ENCODE measurements at regions not wholly inside any gene's neighbourhood (a gene's known extent, or its start where the extent isn't known, plus 50 kb on each side); places are given as distances from the start of the nearest gene placed in this dataset.
A peak's percentile ranks its signal among the peaks of the same experiment; 100 is the strongest.

DNA sequence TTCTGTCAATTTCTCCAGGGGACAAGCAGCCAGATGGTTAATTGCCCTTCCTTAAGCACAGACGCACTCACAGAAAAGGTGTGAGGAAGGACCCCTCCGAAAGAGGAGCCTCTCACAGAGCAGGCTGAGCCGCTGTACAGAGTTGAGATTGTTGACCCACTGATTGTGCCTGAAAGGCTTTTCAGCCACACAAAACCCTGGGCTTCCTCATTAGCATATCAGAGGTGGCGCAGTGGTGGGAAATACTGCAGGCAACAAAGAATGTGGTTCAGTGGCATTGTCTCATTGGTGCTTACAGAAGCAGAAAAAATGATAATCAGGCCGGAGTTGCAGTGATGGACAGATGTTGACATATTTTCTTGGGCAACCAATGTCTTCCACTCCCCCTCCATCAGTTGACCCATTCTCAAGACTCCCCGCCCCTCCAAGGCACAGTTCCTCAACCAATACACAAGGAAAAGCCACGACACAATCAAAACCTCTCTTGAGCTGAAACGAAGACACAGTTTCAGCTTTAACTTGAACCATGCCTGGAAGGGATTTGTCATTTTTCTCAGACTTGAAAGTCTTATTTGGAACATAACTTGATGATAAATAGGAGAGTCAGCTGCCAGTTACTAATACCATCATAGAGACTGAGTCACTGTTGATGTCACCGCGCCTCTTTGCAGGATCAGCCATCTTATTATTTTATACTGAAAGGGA is 53.1 kb downstream of the ATXN3L start:
- H3K27ac Mint-ChIP-seq, result no peak overlapping the region
- ChIA-PET POLR2A (no interaction called here), CTCF (interaction anchor here (0.6 kb wide), 1 partner anchor 103 kb away, joined by 3 read pairs; no protein-coding TSS in a partner anchor)
- ATAC-seq (no peak), DNase-seq (no peak)
- H3K9me3 Mint-ChIP-seq (ENCODE audit: insufficient read depth), result no peaks in the 10 kb centered on the region
- H3K36me3 Mint-ChIP-seq (ENCODE audit: low read depth), result no peaks in the 10 kb centered on the region
- peaks cover 5% of the 10 kb centered on the region for H3K4me1 Mint-ChIP-seq (ENCODE audit: low read depth)
- no peaks in the 10 kb centered on the region for H3K27me3 Mint-ChIP-seq (ENCODE audit: low read depth)
- no peak overlapping the region for H3K4me3 Mint-ChIP-seq

DNA sequence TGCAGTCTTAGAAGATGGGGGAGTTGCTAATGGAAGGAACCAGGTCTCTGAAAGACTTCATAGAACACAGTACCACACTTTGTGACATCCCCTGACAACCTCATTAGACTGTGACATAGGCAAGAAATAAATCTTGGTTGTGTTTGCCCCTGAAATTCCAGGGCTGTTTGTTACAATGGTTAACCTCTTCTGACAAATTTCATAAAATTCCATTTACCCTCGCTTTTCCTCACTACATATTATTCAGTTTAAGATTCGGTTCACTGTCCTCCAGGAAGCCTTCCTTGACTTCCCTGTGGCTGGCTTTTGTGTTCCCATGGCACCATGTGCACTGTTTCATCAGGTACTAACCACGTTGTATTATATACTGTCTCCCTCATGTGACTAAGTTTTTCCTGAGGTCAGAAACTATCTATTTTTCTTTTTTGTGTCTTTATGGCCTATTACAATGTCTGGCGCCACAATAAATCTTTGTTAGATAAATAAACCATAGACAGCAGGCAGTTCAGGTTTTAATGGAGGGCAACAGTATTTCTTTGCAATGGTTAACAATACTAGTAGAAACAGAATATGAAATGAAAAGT is 54.2 kb downstream of the ATXN3L start:
- DNase-seq (no peak), ATAC-seq (no peak)
- CTCF ChIA-PET, result no interaction called here
- Mint-ChIP-seq H3K27me3 (ENCODE audit: low read depth) (no peaks in the 10 kb centered on the region), H3K9me3 (ENCODE audit: insufficient read depth) (no peaks in the 10 kb centered on the region), H3K4me3 (no peak overlapping the region), H3K4me1 (ENCODE audit: low read depth) (peaks cover 5% of the 10 kb centered on the region), H3K27ac (no peak overlapping the region), H3K36me3 (ENCODE audit: low read depth) (no peaks in the 10 kb centered on the region)
- POLR2A ChIA-PET, result no interaction called here

DNA sequence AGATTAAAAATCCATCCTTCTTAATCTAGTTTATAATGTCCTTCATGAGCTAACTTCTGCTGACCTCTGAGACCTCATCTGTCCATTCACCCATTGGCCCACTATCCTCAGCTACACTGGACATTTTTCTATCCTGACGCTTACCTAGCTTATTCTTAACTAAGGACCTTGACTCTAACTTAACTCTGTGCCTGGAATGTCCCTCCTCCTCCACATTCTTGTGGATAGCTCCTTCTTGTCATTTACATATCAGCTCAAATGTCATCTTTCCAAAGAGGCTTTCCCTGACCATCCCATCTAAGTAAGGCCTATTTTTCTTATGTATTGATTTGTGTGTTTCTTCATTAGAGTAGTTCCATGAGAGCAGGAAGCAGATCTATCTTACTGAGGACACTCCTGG is 54.7 kb downstream of the ATXN3L start:
- ChIA-PET POLR2A (no interaction called here), CTCF (no interaction called here)
- no peak overlapping the region for H3K27ac Mint-ChIP-seq

DNA sequence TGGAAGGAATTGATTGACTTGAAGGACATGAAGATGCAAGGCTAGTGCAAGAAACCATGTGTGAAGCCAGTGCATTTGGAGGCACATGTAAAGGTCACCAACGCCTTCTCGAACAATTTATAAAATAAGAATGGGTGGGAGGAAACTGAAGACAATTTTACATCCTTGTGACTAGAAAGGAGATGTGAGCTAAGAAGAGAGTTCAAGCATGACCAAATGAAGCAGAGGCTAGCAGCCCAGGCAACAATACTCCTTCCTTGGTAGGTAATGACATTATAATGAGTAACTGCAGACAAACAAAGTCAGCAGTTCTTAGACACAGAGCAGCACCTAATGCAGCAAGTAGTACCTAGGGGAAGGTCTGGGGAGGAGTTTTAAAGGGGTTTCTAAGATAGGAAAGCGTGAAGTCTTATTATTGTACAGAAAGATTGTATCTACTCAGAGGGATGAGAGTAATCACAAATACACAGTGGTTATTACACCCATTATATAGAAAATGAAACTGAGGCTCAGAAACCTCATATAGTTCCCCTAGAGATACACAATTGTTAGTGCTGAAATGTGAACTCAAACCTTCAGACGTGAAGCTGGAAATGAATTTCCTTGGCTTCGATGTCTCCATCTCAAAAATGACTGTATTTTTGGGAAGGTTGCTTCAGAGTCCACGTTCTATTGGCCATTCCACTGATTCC is 56.1 kb downstream of the ATXN3L start:
- no peaks in the 10 kb centered on the region for H3K36me3 Mint-ChIP-seq (ENCODE audit: low read depth)
- ATAC-seq (no peak), DNase-seq (no peak)
- ChIA-PET POLR2A (no interaction called here), CTCF (no interaction called here)
- no peak overlapping the region for H3K4me3 Mint-ChIP-seq
- no peaks in the 10 kb centered on the region for H3K27me3 Mint-ChIP-seq (ENCODE audit: low read depth)
- no peak overlapping the region for H3K27ac Mint-ChIP-seq
- no peaks in the 10 kb centered on the region for H3K9me3 Mint-ChIP-seq (ENCODE audit: insufficient read depth)
- H3K4me1 Mint-ChIP-seq (ENCODE audit: low read depth), result peaks cover 5% of the 10 kb centered on the region

More for the DNA sequence above, 54.7 kb downstream of the ATXN3L start:
- Mint-ChIP-seq H3K4me3 (no peak overlapping the region), H3K9me3 (ENCODE audit: insufficient read depth) (no peaks in the 10 kb centered on the region), H3K36me3 (ENCODE audit: low read depth) (no peaks in the 10 kb centered on the region), H3K4me1 (ENCODE audit: low read depth) (peaks cover 5% of the 10 kb centered on the region), H3K27me3 (ENCODE audit: low read depth) (no peaks in the 10 kb centered on the region)
- DNase-seq (no peak), ATAC-seq (no peak)

- ATAC-seq, result no peak
- Mint-ChIP-seq H3K36me3 (ENCODE audit: low read depth) (no peaks in the 10 kb centered on the region), H3K27me3 (ENCODE audit: low read depth) (no peaks in the 10 kb centered on the region), H3K4me3 (no peak overlapping the region), H3K4me1 (ENCODE audit: low read depth) (peaks cover 16% of the 10 kb centered on the region), H3K9me3 (ENCODE audit: insufficient read depth) (no peaks in the 10 kb centered on the region), H3K27ac (no peak overlapping the region)
- CTCF ChIA-PET, result no interaction called here
- no peak for DNase-seq
- POLR2A ChIA-PET, result no interaction called here
Measured at GRCh38 chrX:13261348-13261747, 58.5 kb downstream of the ATXN3L start.

DNA sequence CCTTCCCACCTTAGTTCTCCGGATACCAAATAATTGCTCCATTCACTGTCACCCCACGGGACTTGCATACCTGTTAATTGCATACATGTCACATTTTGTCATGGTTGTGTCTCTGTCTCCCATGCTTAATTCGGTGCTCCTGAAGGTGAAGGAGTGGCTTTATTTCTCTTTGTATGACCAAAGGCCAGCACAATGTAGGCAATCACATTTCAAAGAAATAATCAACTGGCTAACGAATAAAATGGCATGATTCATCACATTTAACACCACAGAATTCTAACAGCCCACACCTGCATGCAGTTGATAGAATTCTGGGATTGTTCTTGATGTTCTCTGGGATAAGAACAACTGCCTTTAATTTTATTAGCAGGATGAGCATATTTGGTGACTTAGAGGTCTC is 59.3 kb downstream of the ATXN3L start:
- no peak overlapping the region for H3K4me3 Mint-ChIP-seq
- ChIA-PET POLR2A (no interaction called here), CTCF (no interaction called here)
- H3K9me3 Mint-ChIP-seq (ENCODE audit: insufficient read depth), result no peaks in the 10 kb centered on the region
- no peak overlapping the region for H3K27ac Mint-ChIP-seq
- DNase-seq, result no peak
- peaks cover 22% of the 10 kb centered on the region for H3K4me1 Mint-ChIP-seq (ENCODE audit: low read depth)
- H3K27me3 Mint-ChIP-seq (ENCODE audit: low read depth), result peaks cover 3% of the 10 kb centered on the region
- ATAC-seq, result no peak
- H3K36me3 Mint-ChIP-seq (ENCODE audit: low read depth), result peaks cover 4% of the 10 kb centered on the region

- peaks cover 4% of the 10 kb centered on the region for H3K36me3 Mint-ChIP-seq (ENCODE audit: low read depth)
- ChIA-PET CTCF (no interaction called here), POLR2A (no interaction called here)
- H3K9me3 Mint-ChIP-seq (ENCODE audit: insufficient read depth), result no peaks in the 10 kb centered on the region
- H3K4me3 Mint-ChIP-seq, result no peak overlapping the region
- no peak for ATAC-seq
- H3K27ac Mint-ChIP-seq, result no peak overlapping the region
- DNase-seq, result no peak
- H3K4me1 Mint-ChIP-seq (ENCODE audit: low read depth), result peaks cover 38% of the 10 kb centered on the region
- H3K27me3 Mint-ChIP-seq (ENCODE audit: low read depth), result peaks cover 3% of the 10 kb centered on the region
Measured at GRCh38 chrX:13258725-13259124, 61.1 kb downstream of the ATXN3L start.

DNA sequence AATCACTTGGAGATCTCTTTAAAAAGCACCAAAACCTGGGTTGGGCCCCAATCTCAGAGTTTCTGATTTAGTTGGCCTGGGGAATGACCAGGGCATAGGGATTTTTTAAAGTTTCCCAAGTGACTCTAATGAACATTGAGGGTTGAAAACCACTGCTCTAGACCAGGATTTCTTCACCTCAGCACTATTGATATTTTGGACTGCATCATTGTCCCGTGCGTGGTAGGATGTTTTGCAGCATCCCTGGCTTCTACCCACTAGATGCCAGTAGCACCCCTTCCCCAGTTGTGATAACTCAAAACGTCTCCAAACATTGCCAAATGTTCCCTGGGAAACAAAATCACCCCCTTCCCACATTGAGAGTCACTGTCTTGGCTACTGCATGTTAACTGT is 61.8 kb downstream of the ATXN3L start:
- ChIA-PET CTCF (no interaction called here), POLR2A (no interaction called here)
- ATAC-seq, result no peak
- H3K27ac Mint-ChIP-seq, result no peak overlapping the region
- no peak for DNase-seq
- H3K4me1 Mint-ChIP-seq (ENCODE audit: low read depth), result peaks cover 42% of the 10 kb centered on the region
- no peak overlapping the region for H3K4me3 Mint-ChIP-seq
- peaks cover 3% of the 10 kb centered on the region for H3K27me3 Mint-ChIP-seq (ENCODE audit: low read depth)
- H3K9me3 Mint-ChIP-seq (ENCODE audit: insufficient read depth), result no peaks in the 10 kb centered on the region
- peaks cover 4% of the 10 kb centered on the region for H3K36me3 Mint-ChIP-seq (ENCODE audit: low read depth)

GRCh38 chrX:13257223-13258051 is 62.4 kb downstream of the ATXN3L start:
- POLR2A ChIA-PET, result no interaction called here
- CTCF ChIA-PET, result interaction anchor here (0.6 to 2.0 kb wide), 4 partner anchors 116 to 311 kb away, joined by 3 to 5 read pairs (median 4); no protein-coding TSS in a partner anchor
- Mint-ChIP-seq H3K27ac (no peak overlapping the region), H3K9me3 (ENCODE audit: insufficient read depth) (no peaks in the 10 kb centered on the region), H3K4me3 (no peak overlapping the region), H3K36me3 (ENCODE audit: low read depth) (peaks cover 4% of the 10 kb centered on the region), H3K27me3 (ENCODE audit: low read depth) (peaks cover 3% of the 10 kb centered on the region), H3K4me1 (ENCODE audit: low read depth) (peaks cover 43% of the 10 kb centered on the region)
- DNase-seq (no peak), ATAC-seq (no peak)

- ChIA-PET POLR2A (no interaction called here), CTCF (interaction anchor here (0.6 to 2.0 kb wide), 4 partner anchors 117 to 310 kb away, joined by 3 to 5 read pairs (median 4); no protein-coding TSS in a partner anchor)
- ATAC-seq, result no peak
- H3K36me3 Mint-ChIP-seq (ENCODE audit: low read depth), result peaks cover 4% of the 10 kb centered on the region
- no peak for DNase-seq
- H3K27me3 Mint-ChIP-seq (ENCODE audit: low read depth), result peaks cover 3% of the 10 kb centered on the region
- no peaks in the 10 kb centered on the region for H3K9me3 Mint-ChIP-seq (ENCODE audit: insufficient read depth)
- H3K4me3 Mint-ChIP-seq, result no peak overlapping the region
- peaks cover 44% of the 10 kb centered on the region for H3K4me1 Mint-ChIP-seq (ENCODE audit: low read depth)
- no peak overlapping the region for H3K27ac Mint-ChIP-seq
Measured at GRCh38 chrX:13256603-13257002, 63.2 kb downstream of the ATXN3L start.

GRCh38 chrX:13254870-13255269 is 65.0 kb downstream of the ATXN3L start:
- Mint-ChIP-seq H3K36me3 (ENCODE audit: low read depth) (peaks cover 4% of the 10 kb centered on the region), H3K27ac (peak overlapping the region; percentile 20), H3K4me3 (no peak overlapping the region), H3K4me1 (ENCODE audit: low read depth) (peaks cover 45% of the 10 kb centered on the region), H3K27me3 (ENCODE audit: low read depth) (peaks cover 3% of the 10 kb centered on the region), H3K9me3 (ENCODE audit: insufficient read depth) (no peaks in the 10 kb centered on the region)
- POLR2A ChIA-PET, result no interaction called here
- CTCF ChIA-PET, result interaction anchor here (1.0 to 2.1 kb wide), 3 partner anchors 81 to 308 kb away, joined by 3 to 6 read pairs (median 4); no protein-coding TSS in a partner anchor
- ATAC-seq (no peak), DNase-seq (peak; percentile 24)
